Trophoblast cell (in vitro differentiated cells and primary cell): ENCODE measurements at regions not wholly inside any gene's neighbourhood (a gene's known extent, or its start where the extent isn't known, plus 50 kb on each side); places are given as distances from the start of the nearest gene placed in this dataset.
"Not testable (repeated sequence)": the region's sequence is repeated elsewhere in the genome, so short reads cannot be mapped to it uniquely, and the experiment has no call there.

Source experiments
- DNase-seq, 2 donors: peaks; one replicate each; pipeline ENCODE4 v3.0.0-alpha.2; 2016
- H2AFZ ChIP-seq: 2 replicates; pipeline ENCODE4 v1.6.1; 2013; ENCODE audit warnings: low read length, moderate library complexity, mild to moderate bottlenecking; ENCODE audit not compliant: insufficient read depth, poor library complexity
- H2AK5ac ChIP-seq: 2 replicates; pipeline ENCODE4 v1.6.1; 2013; ENCODE audit warnings: mild to moderate bottlenecking, low read length
- H2BK120ac ChIP-seq: 2 replicates; pipeline ENCODE4 v1.6.1; 2013; ENCODE audit warnings: low read length, mild to moderate bottlenecking, moderate library complexity; ENCODE audit not compliant: insufficient read depth, poor library complexity
- H2BK12ac ChIP-seq: 2 replicates; pipeline ENCODE4 v1.6.1; 2013; ENCODE audit warnings: mild to moderate bottlenecking, low read length, moderate library complexity
- H2BK5ac ChIP-seq: 2 replicates; pipeline ENCODE4 v1.6.1; 2013; ENCODE audit warnings: low read length, low read depth, moderate library complexity, mild to moderate bottlenecking; ENCODE audit not compliant: poor library complexity
- H3K14ac ChIP-seq: 2 replicates; pipeline ENCODE4 v1.6.1; 2013; ENCODE audit warnings: mild to moderate bottlenecking, low read length
- H3K18ac ChIP-seq: 2 replicates; pipeline ENCODE4 v1.6.1; 2013; ENCODE audit warnings: mild to moderate bottlenecking, low read length
- H3K23ac ChIP-seq: 2 replicates; pipeline ENCODE4 v1.6.1; 2013; ENCODE audit warnings: low read length
- H3K27ac ChIP-seq: 2 replicates; pipeline ENCODE4 v1.5.1; 2013; ENCODE audit warnings: low read depth, mild to moderate bottlenecking, inconsistent platforms, low read length, moderate library complexity
- H3K27me3 ChIP-seq: 2 replicates; pipeline ENCODE4 v1.6.1; 2013; ENCODE audit warnings: inconsistent platforms, mild to moderate bottlenecking, low read length, moderate library complexity; ENCODE audit not compliant: insufficient read depth
- H3K36me3 ChIP-seq, 2 experiments: 1 replicate in 1 of 2; 2 replicates in 1 of 2; pipeline ENCODE4 v1.6.1; 2013; ENCODE audit warnings: low read length in 2 of 2, mild to moderate bottlenecking in 2 of 2, moderate library complexity in 1 of 2; ENCODE audit not compliant: insufficient read depth in 2 of 2, control insufficient read depth in 1 of 2
- H3K4ac ChIP-seq: 2 replicates; pipeline ENCODE4 v1.6.1; 2013; ENCODE audit warnings: low read depth, mild to moderate bottlenecking, low read length, moderate library complexity
- H3K4me1 ChIP-seq, 2 experiments: 1 replicate in 1 of 2; 2 replicates in 1 of 2; pipeline ENCODE4 v1.6.1; 2013; ENCODE audit warnings: low read length in 2 of 2, mild to moderate bottlenecking in 2 of 2, moderate library complexity in 1 of 2; ENCODE audit not compliant: insufficient read depth in 2 of 2, control insufficient read depth in 1 of 2
- H3K4me2 ChIP-seq: 2 replicates; pipeline ENCODE4 v1.6.1; 2013; ENCODE audit warnings: inconsistent platforms, mild to moderate bottlenecking, low read length, moderate library complexity
- H3K4me3 ChIP-seq: 2 replicates; pipeline ENCODE4 v1.5.1; 2013; ENCODE audit warnings: mild to moderate bottlenecking, low read depth, low read length, inconsistent platforms
- H3K79me1 ChIP-seq: one replicate; pipeline ENCODE4 v1.6.1; 2013; ENCODE audit warnings: low read length
- H3K79me2 ChIP-seq: 2 replicates; pipeline ENCODE4 v1.6.1; 2013; ENCODE audit warnings: low read length, mild to moderate bottlenecking; ENCODE audit not compliant: control insufficient read depth, insufficient read depth, poor library complexity
- H3K9ac ChIP-seq: 2 replicates; pipeline ENCODE4 v1.6.1; 2013; ENCODE audit warnings: mild to moderate bottlenecking, low read length
- H3K9me3 ChIP-seq: 2 replicates; pipeline ENCODE4 v1.6.1; 2013; ENCODE audit warnings: low read depth, mild to moderate bottlenecking, control low read depth, inconsistent platforms, low read length; ENCODE audit not compliant: insufficient read depth
- H4K12ac ChIP-seq: 2 replicates; pipeline ENCODE4 v1.6.1; 2013; ENCODE audit warnings: low read depth, mild to moderate bottlenecking, low read length, moderate library complexity
- H4K8ac ChIP-seq: 2 replicates; pipeline ENCODE4 v1.6.1; 2013; ENCODE audit warnings: low read depth, mild to moderate bottlenecking, low read length, moderate library complexity
- H4K91ac ChIP-seq: one replicate; pipeline ENCODE4 v1.6.1; 2013; ENCODE audit warnings: low read depth, mild to moderate bottlenecking, low read length, moderate library complexity
- WGBS: extraction: QIAGEN DNeasy Blood & Tissue Kit; methylation state at CpG from one replicate; pipeline ENCODE4 v1.1.7; 2013; ENCODE audit warnings: missing lambda C conversion rate; ENCODE audit not compliant: insufficient read length, insufficient coverage; ENCODE audit errors: extremely low coverage; 5-methylcytosine and 5-hydroxymethylcytosine counted together

DNA sequence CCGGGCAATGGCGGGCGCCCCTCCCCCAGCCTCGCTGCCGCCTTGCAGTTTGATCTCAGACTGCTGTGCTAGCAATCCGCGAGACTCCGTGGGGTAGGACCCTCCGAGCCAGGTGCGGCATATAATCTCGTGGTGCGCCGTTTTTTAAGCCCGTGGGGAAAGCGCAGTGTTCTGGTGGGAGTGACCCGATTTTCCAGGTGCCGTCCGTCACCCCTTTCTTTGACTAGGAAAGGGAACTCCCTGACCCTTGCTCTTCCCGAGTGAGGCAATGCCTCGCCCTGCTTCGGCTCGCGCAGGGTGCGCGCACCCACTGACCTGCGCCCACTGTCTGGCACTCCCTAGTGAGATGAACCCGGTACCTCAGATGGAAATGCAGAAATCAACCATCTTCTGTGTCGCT, 171.9 kb downstream of the GALR1 start:
- not testable (repeated sequence) for H3K9me3 ChIP-seq, H3K4ac ChIP-seq, H2AFZ ChIP-seq, H3K14ac ChIP-seq, H3K9ac ChIP-seq, H3K27me3 ChIP-seq, H3K4me1 ChIP-seq, H3K79me1 ChIP-seq, H3K36me3 ChIP-seq, H3K18ac ChIP-seq, H3K79me2 ChIP-seq, H2BK120ac ChIP-seq, H4K12ac ChIP-seq, H2BK5ac ChIP-seq, H4K91ac ChIP-seq, H3K23ac ChIP-seq, H2AK5ac ChIP-seq, H4K8ac ChIP-seq, H2BK12ac ChIP-seq, H3K27ac ChIP-seq, DNase-seq
- no CpG with 5 or more reads among the region's 28 CpGs for WGBS
- Histone ChIP-seq H3K4me3 (peak overlapping the region; percentile 62), H3K4me2 (peak overlapping the region; percentile 39)

DNA sequence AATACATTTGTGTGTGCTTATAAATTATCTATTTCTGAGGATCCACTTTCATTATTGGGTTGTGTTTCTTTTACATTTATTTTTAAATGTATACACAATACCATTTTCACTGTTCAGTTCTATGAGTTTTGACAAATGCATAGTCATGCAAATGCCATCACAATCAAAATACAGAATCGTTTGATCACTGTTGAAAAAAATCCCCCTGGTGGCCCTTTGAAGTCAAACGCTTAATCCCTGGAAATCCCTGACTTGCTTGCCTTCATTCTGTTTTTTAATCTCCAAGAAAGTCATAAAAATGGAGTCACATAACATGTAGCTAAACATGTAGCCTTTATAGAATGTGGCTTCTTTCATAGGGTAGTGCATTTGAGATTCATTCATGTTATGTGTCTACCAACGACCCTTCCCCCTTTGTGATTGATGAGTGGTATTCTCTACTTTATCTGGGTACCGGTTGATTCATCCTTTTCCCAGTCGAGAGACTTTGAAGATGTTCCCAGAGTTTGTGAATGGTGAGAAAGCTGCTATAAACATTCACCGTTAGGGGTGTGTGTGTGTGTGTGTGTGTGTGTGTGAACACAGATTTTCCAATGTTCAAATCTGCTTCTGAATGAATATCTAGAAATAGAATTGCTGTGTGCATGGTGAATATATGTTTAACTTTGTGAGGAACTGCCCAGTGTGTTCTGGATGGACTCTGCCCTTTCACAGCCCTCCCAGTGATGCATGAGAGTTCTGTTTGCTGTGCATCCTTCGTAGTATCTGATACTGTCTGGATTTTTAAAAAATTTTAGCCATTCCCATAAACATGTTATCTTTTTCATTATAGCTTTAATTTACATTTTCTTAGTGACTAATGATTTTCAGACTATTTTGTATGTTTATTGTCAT, 173.6 kb downstream of the GALR1 start:
- no peak for DNase-seq
- Histone ChIP-seq H3K79me2 (no peaks in the 10 kb centered on the region), H3K18ac (no peak overlapping the region), H3K9ac (no peak overlapping the region), H4K12ac (no peak overlapping the region), H3K9me3 (no peaks in the 10 kb centered on the region), H2BK120ac (no peak overlapping the region), H3K14ac (no peak overlapping the region), H2BK5ac (no peak overlapping the region), H3K27ac (no peak overlapping the region), H2BK12ac (no peak overlapping the region), H3K23ac (no peak overlapping the region), H2AK5ac (no peak overlapping the region), H3K79me1 (no peaks in the 10 kb centered on the region), H2AFZ (no peak overlapping the region), H3K36me3 (no peaks in the 10 kb centered on the region), H4K91ac (no peak overlapping the region), H3K4ac (no peak overlapping the region), H4K8ac (no peak overlapping the region), H3K4me1 (no peaks in the 10 kb centered on the region), H3K4me3 (no peak overlapping the region), H3K4me2 (no peak overlapping the region), H3K27me3 (no peaks in the 10 kb centered on the region)
- WGBS = no CpG with 5 or more reads among the region's 7 CpGs

DNA sequence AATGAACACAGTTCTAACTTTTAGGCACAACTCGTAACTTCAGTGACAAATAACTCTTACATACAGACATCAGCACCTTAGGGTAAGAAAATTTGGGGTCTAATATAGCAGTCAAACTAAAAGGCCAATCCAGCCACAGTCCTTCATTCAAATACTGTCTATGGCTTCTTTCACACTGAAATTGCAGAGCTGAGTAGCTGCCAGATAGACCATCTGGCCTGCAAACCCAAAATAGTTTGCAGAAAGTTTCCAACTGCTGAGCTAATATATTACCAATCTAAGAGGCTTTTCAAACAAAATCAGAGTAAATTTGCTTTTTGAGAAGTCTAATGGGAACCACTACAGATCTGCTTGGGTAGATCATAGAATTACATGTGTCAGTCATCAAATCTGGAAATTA, 183.4 kb downstream of the GALR1 start:
- H3K4me3 ChIP-seq = no peak overlapping the region
- H2BK120ac ChIP-seq = no peak overlapping the region
- no peaks in the 10 kb centered on the region for H3K36me3 ChIP-seq
- no peaks in the 10 kb centered on the region for H3K9me3 ChIP-seq
- H4K8ac ChIP-seq = no peak overlapping the region
- no peak overlapping the region for H3K14ac ChIP-seq
- H4K12ac ChIP-seq = no peak overlapping the region
- H3K4me2 ChIP-seq = no peak overlapping the region
- H3K4me1 ChIP-seq = no peaks in the 10 kb centered on the region
- no peak overlapping the region for H3K23ac ChIP-seq
- no peak overlapping the region for H3K9ac ChIP-seq
- H3K27ac ChIP-seq = no peak overlapping the region
- no peaks in the 10 kb centered on the region for H3K79me1 ChIP-seq
- H4K91ac ChIP-seq = no peak overlapping the region
- H2AFZ ChIP-seq = no peak overlapping the region
- no peak for DNase-seq
- no peaks in the 10 kb centered on the region for H3K79me2 ChIP-seq
- H3K4ac ChIP-seq = no peak overlapping the region
- no peak overlapping the region for H2AK5ac ChIP-seq
- WGBS = no CpG with 5 or more reads among the region's 1 CpG
- H2BK12ac ChIP-seq = no peak overlapping the region
- no peak overlapping the region for H2BK5ac ChIP-seq
- no peak overlapping the region for H3K18ac ChIP-seq
- H3K27me3 ChIP-seq = no peaks in the 10 kb centered on the region

DNA sequence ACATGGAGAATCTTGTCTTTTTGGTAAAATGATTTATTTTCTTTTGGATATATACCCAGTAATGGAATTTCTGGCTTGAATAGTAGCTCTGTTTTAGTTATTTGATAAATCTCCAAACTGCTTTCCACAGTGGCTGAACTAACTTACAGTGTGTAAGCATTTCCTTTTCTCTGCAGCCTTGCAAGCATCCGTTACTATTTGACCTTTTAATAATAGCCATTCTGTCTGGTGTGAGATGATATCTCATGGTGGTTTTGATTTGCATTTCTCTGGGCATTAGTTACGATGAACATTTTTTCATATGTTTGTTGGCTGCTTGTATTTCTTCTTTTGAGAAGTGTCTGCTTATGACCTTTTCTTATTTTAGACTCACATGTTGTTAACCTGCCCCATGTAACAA, 190.2 kb downstream of the GALR1 start:
- no peak overlapping the region for H2AK5ac ChIP-seq
- H3K14ac ChIP-seq = no peak overlapping the region
- no peak overlapping the region for H2BK12ac ChIP-seq
- H3K4me3 ChIP-seq = no peak overlapping the region
- no peak overlapping the region for H3K4me2 ChIP-seq
- no peak overlapping the region for H4K91ac ChIP-seq
- no peak for DNase-seq
- H3K27ac ChIP-seq = no peak overlapping the region
- no CpG with 5 or more reads among the region's 2 CpGs for WGBS
- H4K12ac ChIP-seq = no peak overlapping the region
- no peaks in the 10 kb centered on the region for H3K79me1 ChIP-seq
- H2AFZ ChIP-seq = no peak overlapping the region
- H3K79me2 ChIP-seq = no peaks in the 10 kb centered on the region
- H3K18ac ChIP-seq = no peak overlapping the region
- no peaks in the 10 kb centered on the region for H3K4me1 ChIP-seq
- no peaks in the 10 kb centered on the region for H3K27me3 ChIP-seq
- no peaks in the 10 kb centered on the region for H3K9me3 ChIP-seq
- no peak overlapping the region for H2BK5ac ChIP-seq
- no peak overlapping the region for H3K4ac ChIP-seq
- H3K36me3 ChIP-seq = no peaks in the 10 kb centered on the region
- no peak overlapping the region for H4K8ac ChIP-seq
- no peak overlapping the region for H3K23ac ChIP-seq
- no peak overlapping the region for H3K9ac ChIP-seq
- no peak overlapping the region for H2BK120ac ChIP-seq
